Fibroblast of villous mesenchyme (primary cell): ENCODE measurements at regions not wholly inside any gene's neighbourhood (a gene's known extent, or its start where the extent isn't known, plus 50 kb on each side); places are given as distances from the start of the nearest gene placed in this dataset.

Source experiments
- DNase-seq: peaks from one replicate; pipeline ENCODE4 v3.0.0-alpha.2; 2010; ENCODE audit warnings: low read depth
- H3K4me3 ChIP-seq: 2 replicates; pipeline ENCODE4 v1.5.1; 2011; ENCODE audit warnings: low read depth, mild to moderate bottlenecking, low read length
- TF ChIP-seq, protein P1 (sequence below): IDR thresholded peaks from 2 replicates; pipeline ENCODE4 v1.5.1; 2012; ENCODE audit warnings: low read depth, mild to moderate bottlenecking, low read length; ENCODE audit not compliant: insufficient read depth

- TF ChIP-seq, protein P1, sequence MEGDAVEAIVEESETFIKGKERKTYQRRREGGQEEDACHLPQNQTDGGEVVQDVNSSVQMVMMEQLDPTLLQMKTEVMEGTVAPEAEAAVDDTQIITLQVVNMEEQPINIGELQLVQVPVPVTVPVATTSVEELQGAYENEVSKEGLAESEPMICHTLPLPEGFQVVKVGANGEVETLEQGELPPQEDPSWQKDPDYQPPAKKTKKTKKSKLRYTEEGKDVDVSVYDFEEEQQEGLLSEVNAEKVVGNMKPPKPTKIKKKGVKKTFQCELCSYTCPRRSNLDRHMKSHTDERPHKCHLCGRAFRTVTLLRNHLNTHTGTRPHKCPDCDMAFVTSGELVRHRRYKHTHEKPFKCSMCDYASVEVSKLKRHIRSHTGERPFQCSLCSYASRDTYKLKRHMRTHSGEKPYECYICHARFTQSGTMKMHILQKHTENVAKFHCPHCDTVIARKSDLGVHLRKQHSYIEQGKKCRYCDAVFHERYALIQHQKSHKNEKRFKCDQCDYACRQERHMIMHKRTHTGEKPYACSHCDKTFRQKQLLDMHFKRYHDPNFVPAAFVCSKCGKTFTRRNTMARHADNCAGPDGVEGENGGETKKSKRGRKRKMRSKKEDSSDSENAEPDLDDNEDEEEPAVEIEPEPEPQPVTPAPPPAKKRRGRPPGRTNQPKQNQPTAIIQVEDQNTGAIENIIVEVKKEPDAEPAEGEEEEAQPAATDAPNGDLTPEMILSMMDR, result no peak
- no peak overlapping the region for H3K4me3 ChIP-seq
- DNase-seq, result no peak
Measured at GRCh38 chr3:127428344-127428997, 140.6 kb upstream of the PRR20G start.

DNA sequence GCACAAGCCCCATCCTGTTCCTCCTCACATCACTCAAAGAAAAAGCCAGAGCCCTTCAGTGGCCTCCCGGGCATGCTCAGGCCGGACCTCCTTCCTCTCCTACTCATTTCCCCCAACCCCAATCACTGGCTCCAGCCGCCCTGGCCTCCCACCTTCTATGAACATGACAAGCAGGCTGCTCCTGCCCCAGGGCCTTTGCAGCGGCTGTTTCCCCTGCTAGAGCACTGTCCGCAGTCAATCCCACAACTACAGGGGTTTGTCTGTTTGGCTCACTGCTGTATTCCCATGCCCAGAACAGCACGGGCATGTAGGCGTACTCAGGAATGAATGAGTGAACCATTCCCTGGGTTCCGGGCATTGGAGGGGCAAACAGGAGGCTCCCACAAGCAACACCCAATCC is 139.8 kb upstream of the PRR20G start:
- TF ChIP-seq, protein P1, result no peak
- no peak for DNase-seq
- no peak overlapping the region for H3K4me3 ChIP-seq

DNA sequence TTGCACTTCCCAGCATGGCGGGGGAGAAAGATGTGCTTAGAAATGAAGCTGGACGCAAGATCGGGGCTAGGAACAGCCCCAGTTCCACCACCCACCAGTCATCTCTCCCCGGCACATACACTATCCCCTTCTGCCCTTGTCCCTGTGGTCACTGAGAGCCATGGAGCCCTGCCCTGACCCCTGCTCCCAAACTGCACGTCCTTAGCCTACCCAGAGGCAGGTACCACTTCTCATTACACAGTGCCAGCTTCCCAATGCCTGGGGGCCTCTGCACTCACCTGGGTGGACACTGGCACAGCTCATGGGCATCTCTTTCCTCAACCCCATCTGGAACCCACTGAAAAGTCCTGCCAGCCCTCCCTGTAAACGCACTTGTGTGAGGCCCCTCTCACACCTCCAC is 139.3 kb upstream of the PRR20G start:
- no peak for DNase-seq
- H3K4me3 ChIP-seq, result no peak overlapping the region
- TF ChIP-seq, protein P1, result no peak

DNA sequence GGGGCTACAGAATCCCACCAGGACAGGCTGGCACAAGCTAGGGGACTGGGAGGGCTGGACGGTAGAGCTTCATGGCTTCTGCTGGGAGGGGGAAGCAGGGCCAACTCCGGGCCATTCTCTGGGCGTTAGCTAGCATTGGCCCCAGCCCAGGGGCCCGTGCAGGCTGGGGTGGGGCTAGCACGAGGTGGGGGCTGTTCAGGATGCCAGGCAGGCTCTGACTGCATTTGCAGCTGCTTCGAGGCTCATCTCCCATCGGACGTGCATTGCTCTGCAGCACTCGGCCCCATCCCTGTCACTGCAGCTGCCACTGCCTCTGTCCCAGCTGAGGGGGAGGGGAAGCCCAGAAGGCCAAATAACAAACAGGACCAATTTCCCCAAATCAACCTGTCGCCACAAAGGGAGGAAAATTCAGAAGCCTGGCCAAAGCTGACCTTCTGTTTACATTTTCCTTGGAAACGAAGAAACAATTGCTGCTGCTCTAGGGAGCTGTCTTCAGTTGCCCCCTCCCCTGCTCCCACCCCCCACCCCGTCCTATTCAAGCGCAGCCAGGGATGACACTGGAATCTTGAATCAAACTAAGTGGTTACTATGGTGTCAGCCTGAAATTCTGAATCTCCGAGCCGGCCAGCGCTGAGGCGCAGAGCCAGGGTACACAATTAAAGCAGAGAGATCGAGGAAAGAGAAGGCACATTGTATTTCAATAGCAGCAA is 138.8 kb upstream of the PRR20G start:
- H3K4me3 ChIP-seq, result no peak overlapping the region
- TF ChIP-seq, protein P1, result no peak
- no peak for DNase-seq

DNA sequence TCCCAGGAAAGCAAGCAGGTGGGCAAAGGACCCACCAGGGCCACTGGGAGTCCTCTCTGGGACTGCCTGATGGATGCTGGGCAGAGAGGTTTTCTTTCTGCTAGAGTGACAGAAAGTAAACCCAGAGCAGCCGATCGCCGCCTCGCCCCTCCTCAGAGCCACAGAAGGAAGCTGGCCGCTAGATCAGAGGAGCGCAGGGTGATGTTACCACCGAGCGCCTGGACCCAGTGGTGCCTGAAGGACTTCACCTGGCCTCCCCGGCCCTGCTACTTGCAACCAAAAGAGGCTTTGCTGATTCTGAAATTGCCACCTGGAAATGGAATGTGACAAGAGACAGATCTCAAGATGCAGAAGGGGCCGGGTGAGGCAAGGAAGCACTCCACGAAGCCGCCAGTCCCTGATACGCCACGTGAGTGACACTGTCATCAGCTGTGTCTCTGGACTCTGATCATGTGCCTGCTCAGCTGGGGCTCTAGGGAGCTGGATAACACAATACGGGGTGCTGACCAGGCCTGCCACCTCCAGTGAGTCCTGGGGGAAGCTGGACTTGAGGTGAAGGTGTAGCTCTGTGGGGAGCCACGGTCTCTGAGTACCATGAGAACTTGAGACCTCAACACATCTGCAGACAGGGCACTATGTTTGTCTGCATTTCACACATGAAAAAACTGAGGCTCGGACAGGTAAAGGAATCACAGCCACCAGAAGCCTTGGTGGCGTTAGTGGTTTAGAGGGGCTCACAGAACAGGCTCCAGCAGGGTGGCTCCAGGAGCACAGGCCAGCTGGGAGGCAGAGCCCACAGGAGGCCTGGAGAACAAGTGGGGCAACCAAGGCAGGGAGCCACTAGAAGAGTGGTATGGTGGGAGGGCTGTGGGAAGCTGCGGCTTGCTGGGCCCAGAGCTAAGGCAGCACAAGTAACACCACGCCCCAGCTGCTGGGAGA is 137.9 kb upstream of the PRR20G start:
- no peak overlapping the region for H3K4me3 ChIP-seq
- DNase-seq, result no peak
- TF ChIP-seq, protein P1, result no peak

- no peak overlapping the region for H3K4me3 ChIP-seq
- TF ChIP-seq, protein P1, result no peak
- no peak for DNase-seq
Measured at GRCh38 chr3:127424766-127425504, 137.1 kb upstream of the PRR20G start.
